GM18873 (cell line): ENCODE measurements at regions not wholly inside any gene's neighbourhood (a gene's known extent, or its start where the extent isn't known, plus 50 kb on each side); places are given as distances from the start of the nearest gene placed in this dataset.

Experiments used
- ATAC-seq: cut with Tn5 transposase; IDR thresholded peaks from one replicate; pipeline ENCODE4 v1.9.1; 2021; ENCODE audit warnings: mild to moderate bottlenecking, moderate library complexity, moderate number of reproducible peaks; ENCODE audit not compliant: unreplicated experiment, low FRiP score

- ATAC-seq: no peak
These were observed 182.4 kb upstream of the ARSJ start for GRCh38 chr4:114161809-114162208.

DNA sequence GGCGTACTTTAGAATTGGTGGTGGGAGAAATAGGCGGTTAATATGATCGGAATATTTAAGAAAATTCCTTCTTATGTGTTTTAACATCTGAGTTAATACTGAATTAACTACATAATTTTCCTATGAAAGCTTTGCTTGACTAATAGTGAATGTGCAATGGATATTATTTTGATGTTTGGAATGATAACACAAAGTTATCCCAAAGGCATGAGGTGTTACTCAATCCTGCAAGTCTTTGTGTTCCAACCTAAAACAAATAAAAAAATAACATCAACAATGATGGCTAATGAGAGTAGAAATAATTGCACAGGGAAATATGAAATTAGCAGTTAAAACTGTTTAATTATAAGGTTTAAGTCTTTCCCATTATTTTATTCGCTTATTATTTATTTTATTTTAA, 183.6 kb upstream of the ARSJ start:
- ATAC-seq: no peak

DNA sequence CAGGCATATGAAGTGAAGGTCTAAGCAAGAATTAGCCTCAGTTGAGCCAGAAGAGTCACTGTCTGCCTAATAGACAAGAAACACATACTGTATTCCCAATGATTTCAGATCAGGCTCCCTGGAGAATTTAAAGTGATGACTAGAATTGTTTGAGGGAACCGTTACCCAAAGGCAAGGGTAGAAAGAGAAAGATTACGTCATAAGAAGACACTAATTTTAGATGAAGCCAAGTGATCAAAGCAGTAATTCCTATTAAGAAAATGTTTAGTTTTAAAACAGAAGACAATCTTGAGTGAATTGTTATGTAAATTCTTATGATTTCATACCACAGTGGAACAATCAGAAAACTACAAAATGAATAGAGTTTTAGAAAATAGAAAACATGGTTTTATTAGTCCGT, 194.5 kb upstream of the ARSJ start:
- ATAC-seq: no peak

GRCh38 chr4:114177628-114178027, 198.2 kb upstream of the ARSJ start:
- no peak for ATAC-seq

- ATAC-seq: no peak
These were observed 198.9 kb upstream of the ARSJ start for GRCh38 chr4:114178392-114178791.

GRCh38 chr4:114180481-114180880, 201.0 kb upstream of the ARSJ start:
- no peak for ATAC-seq

- no peak for ATAC-seq
These were observed 205.5 kb upstream of the ARSJ start for GRCh38 chr4:114184901-114185300.

GRCh38 chr4:114187592-114187991, 208.1 kb upstream of the ARSJ start:
- ATAC-seq: no peak

GRCh38 chr4:114191496-114191895, 212.0 kb upstream of the ARSJ start:
- ATAC-seq: no peak

DNA sequence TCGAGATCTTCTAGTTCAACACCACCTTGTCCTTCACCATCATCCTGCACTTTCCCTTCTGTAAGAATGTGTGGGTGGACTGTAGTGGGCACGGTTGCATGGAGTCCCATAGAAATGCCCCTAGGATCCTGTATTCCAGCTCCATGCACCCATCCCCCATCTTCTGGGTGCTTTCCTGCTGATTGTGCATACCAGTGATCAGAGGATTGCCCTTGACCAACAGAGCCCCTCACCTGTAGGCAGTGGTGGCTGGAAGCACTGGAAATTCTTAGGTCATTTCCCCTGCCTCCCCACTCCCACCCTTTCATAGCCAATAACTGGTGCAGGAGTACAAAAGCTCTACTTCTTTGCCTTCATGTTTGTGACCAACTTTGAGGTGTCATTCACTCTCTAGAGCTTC, 213.4 kb upstream of the ARSJ start:
- no peak for ATAC-seq

GRCh38 chr4:114193624-114194399, 214.4 kb upstream of the ARSJ start:
- ATAC-seq: no peak

GRCh38 chr4:114196606-114197005, 217.2 kb upstream of the ARSJ start:
- no peak for ATAC-seq

GRCh38 chr4:114200026-114200425, 220.6 kb upstream of the ARSJ start:
- ATAC-seq: no peak

DNA sequence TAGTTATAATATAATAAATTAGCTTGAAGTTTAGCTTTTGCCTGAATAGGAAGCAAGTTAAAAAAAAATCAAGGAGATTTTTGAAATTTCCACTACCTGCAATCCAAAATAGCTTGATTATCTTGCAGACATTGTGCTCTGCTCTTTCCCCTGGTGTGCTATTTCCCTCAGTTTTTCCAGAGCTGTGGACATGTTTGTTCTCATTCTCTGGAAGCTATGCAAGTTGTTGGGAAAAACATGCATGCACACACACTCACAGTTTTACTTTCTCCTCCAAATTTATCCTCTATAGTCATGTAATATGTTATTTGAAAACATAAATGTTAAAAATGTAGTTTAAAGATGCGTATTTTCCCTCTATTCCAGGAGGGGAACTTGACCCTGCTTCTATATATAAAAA, 225.8 kb upstream of the ARSJ start:
- ATAC-seq: no peak

- no peak for ATAC-seq
These were observed 229.2 kb upstream of the ARSJ start for GRCh38 chr4:114208574-114209151.

DNA sequence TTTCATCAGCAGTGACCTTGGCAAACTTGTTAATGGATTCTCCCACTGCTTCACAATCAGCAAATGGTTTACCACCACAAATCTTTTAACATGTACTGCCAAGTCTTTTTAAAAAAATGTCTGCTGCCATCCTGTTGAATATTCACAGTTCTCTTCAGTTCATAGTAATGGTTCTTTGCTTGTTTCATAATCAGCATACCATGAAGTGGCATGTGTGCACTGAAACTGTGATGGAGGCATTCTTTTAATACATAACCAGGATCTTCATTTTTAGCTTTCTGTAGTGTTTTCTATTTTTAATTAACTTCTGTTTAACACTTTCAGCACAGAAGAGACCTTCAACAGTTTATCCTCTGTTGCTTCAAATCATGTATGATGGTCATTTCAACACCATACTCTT, 230.1 kb upstream of the ARSJ start:
- peak; percentile 92 for ATAC-seq

GRCh38 chr4:114211556-114211955, 232.1 kb upstream of the ARSJ start:
- ATAC-seq: no peak

GRCh38 chr4:114217150-114217817, 237.8 kb upstream of the ARSJ start:
- no peak for ATAC-seq

DNA sequence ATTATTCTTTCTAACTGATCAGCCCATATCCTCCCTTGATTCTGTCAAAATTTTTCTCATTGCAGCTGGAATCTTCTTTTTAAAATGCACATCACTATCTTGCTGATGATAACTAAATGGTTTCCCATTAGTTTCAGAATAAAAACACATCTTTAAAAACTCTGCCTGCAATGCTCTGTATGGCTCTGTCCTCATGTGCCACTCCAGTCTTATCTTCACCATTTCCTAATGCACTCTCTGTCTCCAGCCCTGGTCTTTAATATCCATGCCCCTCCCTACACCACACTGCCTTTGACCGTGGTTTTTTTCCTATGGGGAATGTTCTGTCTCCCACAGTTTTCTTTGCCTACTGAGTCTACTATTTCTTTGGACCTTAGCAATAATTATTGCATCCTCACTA, 244.1 kb upstream of the ARSJ start:
- ATAC-seq: no peak

DNA sequence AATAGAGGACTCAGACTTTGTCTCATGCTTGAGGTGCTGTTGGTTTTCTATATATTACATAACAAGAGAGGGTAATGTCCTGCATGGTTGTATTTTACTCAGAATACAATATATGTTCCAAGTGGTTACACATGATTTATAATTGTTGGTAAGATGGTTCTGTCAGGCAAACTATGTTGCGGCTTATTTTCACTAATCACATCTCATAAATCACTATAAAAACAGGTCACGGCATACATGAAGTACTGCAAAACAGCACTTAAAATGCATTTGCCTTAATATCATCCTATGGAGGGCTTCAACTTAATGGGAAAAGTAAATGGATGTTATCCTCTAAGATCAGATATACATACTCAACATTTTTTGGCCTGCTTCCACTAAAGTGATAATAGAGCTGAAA, 246.0 kb upstream of the ARSJ start:
- no peak for ATAC-seq

GRCh38 chr4:114226179-114226578, 246.7 kb upstream of the ARSJ start:
- ATAC-seq: no peak
